H1 (cell line): ENCODE measurements at regions not wholly inside any gene's neighbourhood (a gene's known extent, or its start where the extent isn't known, plus 50 kb on each side); places are given as distances from the start of the nearest gene placed in this dataset.

Source experiments
- CTBP2 ChIP-seq: IDR thresholded peaks from 2 replicates; pipeline ENCODE4 v1.7.0; 2011; ENCODE audit warnings: borderline replicate concordance, mild to moderate bottlenecking, moderate library complexity, mixed read lengths, low read length; ENCODE audit not compliant: insufficient read depth, insufficient read length
- TAF1 ChIP-seq: IDR thresholded peaks from 2 replicates; pipeline ENCODE4 v1.6.1; 2011; ENCODE audit warnings: mild to moderate bottlenecking, low read depth, low read length

DNA sequence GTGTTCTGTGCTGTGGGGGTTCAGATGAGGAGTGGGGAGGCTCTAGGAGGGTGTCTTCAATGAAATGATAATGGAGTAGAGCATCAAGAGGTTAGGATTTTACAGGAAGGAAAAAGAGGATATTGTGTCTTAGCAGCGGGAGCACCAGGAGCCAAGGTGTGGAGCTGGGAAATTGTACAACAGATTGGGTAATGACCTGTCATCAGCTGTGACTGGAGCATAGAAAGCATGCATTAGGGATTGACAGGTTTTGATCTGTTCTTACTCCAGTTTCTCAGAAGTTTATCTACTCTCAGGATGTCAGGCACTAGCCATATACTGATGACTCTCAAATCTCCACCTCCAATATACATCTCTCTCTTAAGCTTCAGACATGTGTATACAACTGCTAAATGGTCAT, 196.9 kb downstream of the ARHGAP12 start (continued):
- TF ChIP-seq CTBP2 (no peak), TAF1 (no peak)
